GM18867 (cell line): ENCODE measurements at regions not wholly inside any gene's neighbourhood (a gene's known extent, or its start where the extent isn't known, plus 50 kb on each side); places are given as distances from the start of the nearest gene placed in this dataset.

Experiments used
- ATAC-seq: cut with Tn5 transposase; IDR thresholded peaks from one replicate; pipeline ENCODE4 v1.9.1; 2021; ENCODE audit warnings: mild to moderate bottlenecking, moderate library complexity; ENCODE audit not compliant: unreplicated experiment

GRCh38 chr14:101101456-101102056 is 198.0 kb upstream of the RTL1 start:
- no peak for ATAC-seq

GRCh38 chr14:101102875-101103274 is 199.4 kb upstream of the RTL1 start:
- no peak for ATAC-seq

- ATAC-seq = no peak
Observed at GRCh38 chr14:101103321-101103901, 199.9 kb upstream of the RTL1 start.

GRCh38 chr14:101104485-101104884 is 201.0 kb upstream of the RTL1 start:
- ATAC-seq = no peak

- ATAC-seq = no peak
Observed at GRCh38 chr14:101105045-101105444, 201.5 kb upstream of the RTL1 start.

- no peak for ATAC-seq
Observed at GRCh38 chr14:101108579-101109346, 205.2 kb upstream of the RTL1 start.

GRCh38 chr14:101109347-101109638 is 205.8 kb upstream of the RTL1 start:
- ATAC-seq = no peak

GRCh38 chr14:101109981-101110728 is 206.6 kb upstream of the RTL1 start:
- no peak for ATAC-seq

GRCh38 chr14:101110729-101111619 is 207.5 kb upstream of the RTL1 start:
- no peak for ATAC-seq

GRCh38 chr14:101111620-101112290 is 208.2 kb upstream of the RTL1 start:
- no peak for ATAC-seq

GRCh38 chr14:101112351-101113107 is 209.0 kb upstream of the RTL1 start:
- ATAC-seq = no peak

GRCh38 chr14:101113108-101113612 is 209.6 kb upstream of the RTL1 start:
- no peak for ATAC-seq

GRCh38 chr14:101113835-101114725 is 210.6 kb upstream of the RTL1 start:
- ATAC-seq = no peak

- no peak for ATAC-seq
Observed at GRCh38 chr14:101114726-101115515, 211.4 kb upstream of the RTL1 start.

GRCh38 chr14:101115652-101116051 is 212.1 kb upstream of the RTL1 start:
- ATAC-seq = no peak

- ATAC-seq = no peak
Observed at GRCh38 chr14:101116065-101116464, 212.5 kb upstream of the RTL1 start.

GRCh38 chr14:101116486-101117130 is 213.1 kb upstream of the RTL1 start:
- ATAC-seq = no peak
